Ectodermal cell (in vitro differentiated cells): ENCODE measurements at regions not wholly inside any gene's neighbourhood (a gene's known extent, or its start where the extent isn't known, plus 50 kb on each side); places are given as distances from the start of the nearest gene placed in this dataset.

Experiments
- H3K27ac ChIP-seq: 2 replicates; pipeline ENCODE4 v1.7.0; 2013; ENCODE audit warnings: mild to moderate bottlenecking, low read depth, low read length; ENCODE audit not compliant: insufficient read depth, poor library complexity, severe bottlenecking
- H3K27me3 ChIP-seq: 2 replicates; pipeline ENCODE4 v1.7.0; 2013; ENCODE audit warnings: mild to moderate bottlenecking, low read length; ENCODE audit not compliant: insufficient read depth, control insufficient read depth, poor library complexity, severe bottlenecking
- H3K36me3 ChIP-seq: one replicate; pipeline ENCODE4 v1.7.0; 2013; ENCODE audit warnings: low read length; ENCODE audit not compliant: control insufficient read depth, insufficient read depth
- H3K4me1 ChIP-seq: one replicate; pipeline ENCODE4 v1.7.0; 2013; ENCODE audit warnings: low read length; ENCODE audit not compliant: control insufficient read depth, insufficient read depth
- H3K4me3 ChIP-seq: 2 replicates; pipeline ENCODE4 v1.7.0; 2013; ENCODE audit warnings: low read depth, low read length, control low read depth; ENCODE audit not compliant: insufficient read depth
- H3K9me3 ChIP-seq: 2 replicates; pipeline ENCODE4 v1.7.0; 2013; ENCODE audit warnings: mild to moderate bottlenecking, low read length, moderate library complexity; ENCODE audit not compliant: control insufficient read depth
- WGBS, 2 experiments: methylation state at CpG; one replicate each; pipeline ENCODE4 v1.1.7; 2013; ENCODE audit warnings: missing lambda C conversion rate in 2 of 2; 5-methylcytosine and 5-hydroxymethylcytosine counted together

- H3K27ac ChIP-seq = no peak overlapping the region
- no peak overlapping the region for H3K4me3 ChIP-seq
- no peaks in the 10 kb centered on the region for H3K9me3 ChIP-seq
- WGBS, 2 experiments = no CpG with 5 or more reads among the region's 1 CpG
- peaks cover 5% of the 10 kb centered on the region for H3K36me3 ChIP-seq
- H3K27me3 ChIP-seq = no peaks in the 10 kb centered on the region
- H3K4me1 ChIP-seq = no peaks in the 10 kb centered on the region
Observed at GRCh38 chr14:71652368-71652767, 279.9 kb upstream of the RGS6 start.

- 89 to 96% methylated on average over 2 to 3 of the region's 3 CpGs for WGBS, 2 experiments
- Histone ChIP-seq H3K27ac (no peak overlapping the region), H3K4me1 (peaks cover 6% of the 10 kb centered on the region), H3K27me3 (no peaks in the 10 kb centered on the region), H3K4me3 (no peak overlapping the region), H3K9me3 (no peaks in the 10 kb centered on the region), H3K36me3 (peaks cover 5% of the 10 kb centered on the region)
Observed at GRCh38 chr14:71654810-71655209, 277.4 kb upstream of the RGS6 start.

- peaks cover 6% of the 10 kb centered on the region for H3K4me1 ChIP-seq
- no peak overlapping the region for H3K4me3 ChIP-seq
- WGBS, 2 experiments = 46 to 47% methylated on average over 2 of the region's 2 CpGs
- no peaks in the 10 kb centered on the region for H3K36me3 ChIP-seq
- no peaks in the 10 kb centered on the region for H3K9me3 ChIP-seq
- H3K27me3 ChIP-seq = no peaks in the 10 kb centered on the region
- H3K27ac ChIP-seq = no peak overlapping the region
Observed at GRCh38 chr14:71658261-71658860, 273.9 kb upstream of the RGS6 start.

- Histone ChIP-seq H3K27ac (no peak overlapping the region), H3K27me3 (no peaks in the 10 kb centered on the region), H3K36me3 (no peaks in the 10 kb centered on the region), H3K9me3 (no peaks in the 10 kb centered on the region), H3K4me3 (no peak overlapping the region), H3K4me1 (peaks cover 6% of the 10 kb centered on the region)
Observed at GRCh38 chr14:71659159-71659558, 273.1 kb upstream of the RGS6 start.

GRCh38 chr14:71661441-71661840 lies 270.8 kb upstream of the RGS6 start:
- Histone ChIP-seq H3K27ac (no peak overlapping the region), H3K4me1 (peaks cover 6% of the 10 kb centered on the region), H3K27me3 (no peaks in the 10 kb centered on the region), H3K36me3 (no peaks in the 10 kb centered on the region), H3K4me3 (no peak overlapping the region), H3K9me3 (no peaks in the 10 kb centered on the region)
- WGBS, 2 experiments = 93 to 95% methylated on average over 4 to 5 of the region's 5 CpGs

GRCh38 chr14:71662291-71662790 lies 269.9 kb upstream of the RGS6 start:
- Histone ChIP-seq H3K4me3 (no peak overlapping the region), H3K4me1 (peaks cover 6% of the 10 kb centered on the region), H3K9me3 (no peaks in the 10 kb centered on the region), H3K27me3 (no peaks in the 10 kb centered on the region), H3K27ac (no peak overlapping the region), H3K36me3 (no peaks in the 10 kb centered on the region)
- WGBS, 2 experiments = 93 to 95% methylated on average over 4 of the region's 4 CpGs

- Histone ChIP-seq H3K9me3 (no peaks in the 10 kb centered on the region), H3K4me1 (no peaks in the 10 kb centered on the region), H3K36me3 (no peaks in the 10 kb centered on the region), H3K27ac (no peak overlapping the region), H3K4me3 (no peak overlapping the region), H3K27me3 (no peaks in the 10 kb centered on the region)
- 100% methylated on average over 1 of the region's 1 CpG for WGBS, 2 experiments
Observed at GRCh38 chr14:71665157-71665556, 267.1 kb upstream of the RGS6 start.

- no peaks in the 10 kb centered on the region for H3K27me3 ChIP-seq
- no peaks in the 10 kb centered on the region for H3K36me3 ChIP-seq
- H3K4me1 ChIP-seq = no peaks in the 10 kb centered on the region
- H3K9me3 ChIP-seq = no peaks in the 10 kb centered on the region
- 100% methylated on average over 1 of the region's 2 CpGs; no CpG with 5 or more reads in 1 of the 2 experiments for WGBS, 2 experiments
- H3K4me3 ChIP-seq = no peak overlapping the region
- no peak overlapping the region for H3K27ac ChIP-seq
Observed at GRCh38 chr14:71665781-71666180, 266.4 kb upstream of the RGS6 start.

GRCh38 chr14:71666571-71667145 lies 265.6 kb upstream of the RGS6 start:
- Histone ChIP-seq H3K36me3 (no peaks in the 10 kb centered on the region), H3K27me3 (no peaks in the 10 kb centered on the region), H3K4me3 (no peak overlapping the region), H3K27ac (no peak overlapping the region), H3K9me3 (no peaks in the 10 kb centered on the region), H3K4me1 (no peaks in the 10 kb centered on the region)
- 86 to 88% methylated on average over 1 to 2 of the region's 2 CpGs for WGBS, 2 experiments

GRCh38 chr14:71668186-71668912 lies 263.9 kb upstream of the RGS6 start:
- H3K4me1 ChIP-seq = no peaks in the 10 kb centered on the region
- H3K36me3 ChIP-seq = peaks cover 11% of the 10 kb centered on the region
- no peaks in the 10 kb centered on the region for H3K9me3 ChIP-seq
- H3K27ac ChIP-seq = no peak overlapping the region
- H3K27me3 ChIP-seq = no peaks in the 10 kb centered on the region
- H3K4me3 ChIP-seq = no peak overlapping the region
- WGBS, 2 experiments = 84 to 93% methylated on average over 2 to 5 of the region's 5 CpGs
